HUES64 (cell line): ENCODE measurements at regions not wholly inside any gene's neighbourhood (a gene's known extent, or its start where the extent isn't known, plus 50 kb on each side); places are given as distances from the start of the nearest gene placed in this dataset.
"Not testable (repeated sequence)": the region's sequence is repeated elsewhere in the genome, so short reads cannot be mapped to it uniquely, and the experiment has no call there.

Source experiments
- H3K27ac ChIP-seq: 2 replicates; pipeline ENCODE4 v1.7.0; 2013; ENCODE audit warnings: low read depth, low read length, inconsistent platforms
- H3K27me3 ChIP-seq: 2 replicates; pipeline ENCODE4 v1.6.1; 2013; ENCODE audit warnings: mild to moderate bottlenecking, low read length; ENCODE audit not compliant: insufficient read depth
- H3K36me3 ChIP-seq: 2 replicates; pipeline ENCODE4 v1.6.1; 2013; ENCODE audit warnings: mild to moderate bottlenecking, low read length; ENCODE audit not compliant: insufficient read depth
- H3K4me1 ChIP-seq: 2 replicates; pipeline ENCODE4 v1.6.1; 2013; ENCODE audit warnings: mild to moderate bottlenecking, low read length, moderate library complexity; ENCODE audit not compliant: insufficient read depth
- H3K4me3 ChIP-seq: 2 replicates; pipeline ENCODE4 v1.5.1; 2013; ENCODE audit warnings: mild to moderate bottlenecking, low read length, moderate library complexity
- H3K9ac ChIP-seq: 2 replicates; pipeline ENCODE4 v1.6.1; 2013; ENCODE audit warnings: mild to moderate bottlenecking, low read depth, low read length
- H3K9me3 ChIP-seq: 2 replicates; pipeline ENCODE4 v1.6.1; 2013; ENCODE audit warnings: low read depth, low read length; ENCODE audit not compliant: insufficient read depth
- WGBS: fragments of 150-250, 120-280 bp; methylation state at CpG from one replicate; pipeline ENCODE4 v1.1.7; 2013; ENCODE audit warnings: missing lambda C conversion rate; 5-methylcytosine and 5-hydroxymethylcytosine counted together

DNA sequence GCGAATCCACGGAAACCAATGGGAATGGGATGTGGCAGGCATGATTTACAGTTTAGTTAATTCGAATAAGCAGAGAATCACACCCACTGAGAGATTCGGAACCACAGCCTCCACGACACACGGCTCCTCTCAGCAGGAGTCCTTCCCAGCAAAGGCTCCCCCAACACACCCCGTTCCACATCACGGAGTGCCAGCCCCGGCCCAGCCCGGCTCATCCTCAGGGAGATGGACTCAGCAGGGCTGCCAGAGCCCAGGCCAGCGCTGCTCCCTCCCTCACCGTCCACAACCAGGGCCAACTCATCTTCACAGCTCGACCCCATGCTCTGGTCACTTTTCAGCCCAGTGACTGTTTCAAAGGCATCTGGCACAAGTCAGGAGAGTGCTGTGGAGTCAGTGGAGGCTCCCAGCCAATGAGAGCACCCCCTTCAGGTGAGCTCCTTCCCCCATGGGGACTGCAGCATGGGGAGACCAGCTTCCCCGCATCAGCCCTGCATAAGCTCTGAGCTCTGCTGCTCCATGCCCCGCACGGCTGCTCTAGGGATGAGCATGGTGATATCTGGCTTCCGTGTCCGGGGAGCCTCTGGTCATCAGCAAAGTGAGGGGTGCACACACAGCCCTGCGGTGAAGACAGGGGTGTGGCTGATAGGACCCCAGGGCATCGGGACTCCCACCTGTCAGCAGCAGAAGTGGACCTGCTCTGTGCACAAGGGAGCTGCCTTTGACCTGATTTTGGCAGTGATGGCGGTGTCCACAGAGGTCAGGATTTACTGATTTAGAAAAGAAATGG is 238.8 kb upstream of the SFSWAP start:
- Histone ChIP-seq H3K27ac (no peak overlapping the region), H3K9me3 (no peaks in the 10 kb centered on the region), H3K4me3 (no peak overlapping the region), H3K36me3 (no peaks in the 10 kb centered on the region), H3K4me1 (no peaks in the 10 kb centered on the region), H3K27me3 (no peaks in the 10 kb centered on the region), H3K9ac (no peak overlapping the region)
- WGBS = 85% methylated on average over 21 of the region's 21 CpGs

- no peaks in the 10 kb centered on the region for H3K36me3 ChIP-seq
- no peak overlapping the region for H3K9ac ChIP-seq
- no peaks in the 10 kb centered on the region for H3K27me3 ChIP-seq
Observed at GRCh38 chr12:131473261-131473660, 237.6 kb upstream of the SFSWAP start.

DNA sequence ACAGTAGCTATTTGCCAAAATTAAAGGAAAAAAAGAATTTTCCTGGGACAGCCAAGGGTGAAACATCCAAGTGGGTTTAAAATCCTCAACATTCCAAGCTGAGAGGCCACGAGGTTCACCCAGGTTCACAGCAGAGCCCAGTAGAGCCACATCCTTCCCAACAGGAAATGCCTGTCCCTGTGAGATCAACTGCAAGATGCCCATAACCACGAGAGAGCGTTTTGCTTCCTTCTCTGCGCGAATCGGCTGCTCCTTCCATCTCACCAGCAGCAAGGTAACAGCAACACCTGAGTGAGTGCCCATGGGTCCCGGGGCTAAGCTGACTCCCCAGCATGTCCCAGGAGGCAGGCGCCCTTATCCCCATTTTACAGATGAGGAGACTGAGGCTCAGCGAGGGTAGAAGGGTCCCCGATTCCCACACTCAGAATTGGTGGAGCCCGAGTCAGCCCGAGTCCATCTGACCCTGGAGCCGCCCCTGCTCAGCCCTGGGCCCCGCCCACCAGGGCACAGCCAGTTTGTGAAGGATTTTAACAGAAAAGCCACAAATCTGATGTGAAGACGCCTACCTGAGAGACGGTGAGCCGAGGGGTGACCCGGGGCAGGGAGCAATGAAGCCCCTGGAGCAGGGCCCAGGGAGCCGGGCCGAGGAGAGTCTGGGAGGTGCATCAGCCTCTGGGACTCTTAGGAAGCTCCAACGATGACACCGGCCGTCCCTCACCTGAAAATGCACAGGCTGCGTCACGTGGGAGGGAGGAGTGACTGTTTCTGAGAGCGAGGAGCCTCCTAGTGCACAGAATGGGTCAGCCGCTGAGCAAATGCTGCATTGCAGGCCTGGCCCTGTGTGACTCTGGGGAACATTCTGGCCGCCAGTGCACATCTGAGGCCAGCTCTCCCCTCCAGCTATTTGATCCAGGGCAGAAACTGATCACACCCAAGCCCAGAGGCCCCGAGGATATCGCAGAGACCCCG is 236.9 kb upstream of the SFSWAP start:
- no peaks in the 10 kb centered on the region for H3K27me3 ChIP-seq
- H3K4me3 ChIP-seq = no peak overlapping the region
- no peaks in the 10 kb centered on the region for H3K4me1 ChIP-seq
- no peak overlapping the region for H3K9ac ChIP-seq
- WGBS = 86% methylated on average over 31 of the region's 31 CpGs
- no peak overlapping the region for H3K27ac ChIP-seq
- no peaks in the 10 kb centered on the region for H3K36me3 ChIP-seq
- H3K9me3 ChIP-seq = no peaks in the 10 kb centered on the region

More at GRCh38 chr12:131473261-131473660, 237.6 kb upstream of the SFSWAP start:
- H3K27ac ChIP-seq = no peak overlapping the region
- H3K4me1 ChIP-seq = no peaks in the 10 kb centered on the region
- H3K4me3 ChIP-seq = no peak overlapping the region
- WGBS = 94% methylated on average over 15 of the region's 15 CpGs
- H3K9me3 ChIP-seq = no peaks in the 10 kb centered on the region

- H3K36me3 ChIP-seq, H3K4me1 ChIP-seq, H3K27me3 ChIP-seq, H3K9me3 ChIP-seq, H3K9ac ChIP-seq, H3K27ac ChIP-seq, H3K4me3 ChIP-seq: not testable (repeated sequence)
- 100% methylated on average over 1 of the region's 19 CpGs for WGBS
Observed at GRCh38 chr12:131475012-131475411, 235.9 kb upstream of the SFSWAP start.

- Histone ChIP-seq H3K9ac (no peak overlapping the region), H3K4me1 (no peaks in the 10 kb centered on the region), H3K27ac (no peak overlapping the region), H3K36me3 (no peaks in the 10 kb centered on the region), H3K9me3 (no peaks in the 10 kb centered on the region), H3K4me3 (no peak overlapping the region), H3K27me3 (no peaks in the 10 kb centered on the region)
- WGBS = 93% methylated on average over 2 of the region's 2 CpGs
Observed at GRCh38 chr12:131477613-131478012, 233.3 kb upstream of the SFSWAP start.

- Histone ChIP-seq H3K4me3 (no peak overlapping the region), H3K9me3 (no peaks in the 10 kb centered on the region), H3K27ac (no peak overlapping the region), H3K27me3 (no peaks in the 10 kb centered on the region), H3K36me3 (no peaks in the 10 kb centered on the region), H3K9ac (no peak overlapping the region), H3K4me1 (no peaks in the 10 kb centered on the region)
- WGBS = 73% methylated on average over 1 of the region's 3 CpGs
Observed at GRCh38 chr12:131478468-131478867, 232.4 kb upstream of the SFSWAP start.

GRCh38 chr12:131482199-131482598 is 228.7 kb upstream of the SFSWAP start:
- H3K9ac ChIP-seq = no peak overlapping the region
- no peaks in the 10 kb centered on the region for H3K4me1 ChIP-seq
- no peaks in the 10 kb centered on the region for H3K36me3 ChIP-seq
- no peak overlapping the region for H3K4me3 ChIP-seq
- H3K27me3 ChIP-seq = no peaks in the 10 kb centered on the region
- 77% methylated on average over 6 of the region's 6 CpGs for WGBS
- no peak overlapping the region for H3K27ac ChIP-seq
- no peaks in the 10 kb centered on the region for H3K9me3 ChIP-seq

DNA sequence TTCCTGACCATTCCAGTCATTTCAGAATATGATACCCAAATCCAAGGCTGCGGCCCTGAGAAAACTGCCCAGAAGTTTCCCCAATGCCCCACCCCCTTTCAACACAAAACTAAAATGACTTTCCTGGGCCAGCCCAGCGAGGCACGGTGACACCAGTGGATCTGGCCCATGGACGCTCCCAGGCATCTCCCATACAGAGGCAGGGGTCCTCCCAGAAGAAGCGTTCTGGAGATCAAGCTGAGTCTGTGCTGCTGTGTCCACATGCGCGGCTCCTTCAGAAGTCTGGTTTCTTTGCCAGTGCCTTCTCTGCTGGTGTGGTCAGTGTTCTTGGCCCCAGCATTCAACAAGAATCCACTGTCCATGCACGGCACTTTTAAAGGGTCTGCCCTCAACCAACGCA is 228.2 kb upstream of the SFSWAP start:
- no peaks in the 10 kb centered on the region for H3K4me1 ChIP-seq
- H3K27ac ChIP-seq = no peak overlapping the region
- H3K4me3 ChIP-seq = no peak overlapping the region
- H3K9me3 ChIP-seq = no peaks in the 10 kb centered on the region
- no peaks in the 10 kb centered on the region for H3K36me3 ChIP-seq
- H3K27me3 ChIP-seq = no peaks in the 10 kb centered on the region
- 96% methylated on average over 9 of the region's 9 CpGs for WGBS
- no peak overlapping the region for H3K9ac ChIP-seq

DNA sequence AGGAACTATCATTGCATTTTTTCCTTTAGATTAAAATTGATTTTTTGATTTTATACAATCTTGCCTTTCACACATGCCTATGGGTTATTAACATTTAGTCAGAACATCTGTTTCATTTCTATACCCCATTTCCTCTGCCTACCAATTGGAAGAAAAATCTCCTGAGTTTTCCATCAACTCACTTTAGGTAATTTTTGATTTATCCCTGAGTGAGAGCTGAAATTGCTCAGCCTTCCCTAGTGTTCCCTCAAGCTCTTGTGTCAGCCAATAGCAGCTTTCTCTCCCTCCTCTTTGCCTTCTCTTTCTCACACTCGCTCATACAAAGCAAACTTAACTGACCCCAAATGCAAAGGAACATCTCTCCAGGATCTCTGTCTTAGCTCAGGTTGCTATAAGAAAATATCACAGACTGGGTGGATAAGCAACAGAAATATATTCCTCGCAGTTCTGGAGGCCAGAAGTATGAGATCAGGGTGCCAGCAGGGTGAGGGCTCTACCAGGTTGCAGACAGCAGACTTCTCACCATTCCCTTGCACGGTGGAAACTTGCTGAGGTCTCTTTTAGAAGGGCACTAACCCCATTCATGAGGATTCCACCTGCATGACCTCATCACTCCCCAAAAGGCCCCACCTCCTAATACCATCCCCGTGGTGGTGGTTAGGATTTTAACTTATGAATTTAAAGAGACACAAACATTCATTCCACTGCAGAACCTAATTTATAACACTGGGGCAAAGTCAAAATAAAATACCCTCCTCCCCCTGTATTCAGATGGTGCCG is 224.2 kb upstream of the SFSWAP start:
- no peaks in the 10 kb centered on the region for H3K36me3 ChIP-seq
- H3K27ac ChIP-seq = no peak overlapping the region
- 66% methylated on average over 4 of the region's 5 CpGs for whole genome bisulfite sequencing
- H3K4me1 ChIP-seq = no peaks in the 10 kb centered on the region
- no peak overlapping the region for H3K9ac ChIP-seq
- no peak overlapping the region for H3K4me3 ChIP-seq
- H3K9me3 ChIP-seq = no peaks in the 10 kb centered on the region
- no peaks in the 10 kb centered on the region for H3K27me3 ChIP-seq

DNA sequence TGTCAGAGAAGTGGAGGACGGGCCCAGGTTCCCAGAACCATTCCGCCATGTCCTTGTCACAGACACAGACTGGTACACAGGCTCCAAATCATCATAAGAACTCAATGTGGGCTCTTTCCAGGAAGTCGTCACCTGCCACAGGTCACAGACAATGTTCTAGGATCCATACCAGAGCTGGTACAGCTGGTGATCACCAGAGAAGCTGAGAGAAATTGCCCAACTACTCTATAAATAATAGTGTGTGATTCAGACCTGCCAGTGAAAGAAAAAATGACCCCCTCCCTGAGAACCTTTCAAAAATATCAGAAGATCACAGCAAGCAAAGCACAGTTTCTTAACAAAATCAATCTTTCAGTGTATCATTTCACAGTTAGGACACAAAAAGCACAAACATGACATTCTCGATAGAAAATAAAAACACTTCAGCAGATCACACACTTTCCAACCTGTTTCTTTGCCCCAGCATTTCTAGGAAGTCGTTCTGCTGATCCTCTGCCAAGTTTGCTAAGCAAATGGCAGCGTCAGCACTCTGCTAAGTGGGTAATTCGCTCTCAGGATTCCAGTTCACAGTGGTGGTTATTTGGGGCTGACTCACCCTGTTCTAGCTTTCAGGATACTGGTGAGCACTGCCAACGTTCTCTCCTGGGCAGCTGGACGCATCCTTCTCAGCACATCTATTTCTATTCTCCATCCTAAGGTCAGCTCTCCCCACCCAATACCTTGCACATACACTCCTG is 223.3 kb upstream of the SFSWAP start:
- Histone ChIP-seq H3K4me3 (no peak overlapping the region), H3K27ac (no peak overlapping the region), H3K27me3 (no peaks in the 10 kb centered on the region), H3K9me3 (no peaks in the 10 kb centered on the region), H3K4me1 (no peaks in the 10 kb centered on the region), H3K36me3 (no peaks in the 10 kb centered on the region), H3K9ac (no peak overlapping the region)
- WGBS = 83% methylated on average over 9 of the region's 9 CpGs
